HEK293 (cell line): ENCODE measurements at regions not wholly inside any gene's neighbourhood (a gene's known extent, or its start where the extent isn't known, plus 50 kb on each side); places are given as distances from the start of the nearest gene placed in this dataset.

Experiments
- CTCF ChIA-PET: fragments of 350-600 bp; formaldehyde crosslinking; extraction: SDS; loops from one replicate; lab custom pipeline; 2021; ENCODE audit warnings: antibody characterized with exemption; lab: Yijun Ruan, JAX
- POLR2A ChIA-PET: fragments of 300-600 bp; formaldehyde crosslinking; extraction: SDS; loops from one replicate; lab custom pipeline; 2020; ENCODE audit warnings: antibody characterized with exemption, inconsistent platforms; lab: Yijun Ruan, JAX
- H3K27ac ChIP-seq: fragments of 200-500 bp; sonication (Bioruptor generic); 2 replicates; pipeline ENCODE4 v1.5.1; 2014; ENCODE audit warnings: low read depth, low read length, control low read depth, inconsistent platforms; ENCODE audit errors: extremely low read depth
- H3K36me3 ChIP-seq, 2 experiments: fragments of 200-500 bp in 1 of 2; sonication (Bioruptor generic) in 1 of 2; 1 replicate in 1 of 2; 2 replicates in 1 of 2; pipeline ENCODE4 v1.5.1; 2014 to 2017; ENCODE audit warnings: inconsistent platforms in 2 of 2, low read length in 2 of 2; ENCODE audit not compliant: control insufficient read depth in 2 of 2, insufficient read depth in 1 of 2
- H3K4me1 ChIP-seq: fragments of 200-500 bp; sonication (Bioruptor generic); 2 replicates; pipeline ENCODE4 v1.5.1; 2014; ENCODE audit warnings: mild to moderate bottlenecking, low read length, inconsistent platforms; ENCODE audit not compliant: control insufficient read depth, insufficient read depth
- H3K4me3 ChIP-seq: 2 replicates; pipeline ENCODE4 v1.5.1; 2011; ENCODE audit warnings: low read depth, mild to moderate bottlenecking, control low read depth, low read length, moderate library complexity
- H3K9me3 ChIP-seq: fragments of 200-500 bp; sonication (Bioruptor generic); 2 replicates; pipeline ENCODE4 v1.5.1; 2014; ENCODE audit warnings: low read depth, low read length, inconsistent platforms; ENCODE audit not compliant: control insufficient read depth, insufficient read depth
- HOXD13 ChIP-seq: sonication (generic); formaldehyde crosslinking; IDR thresholded peaks from 2 replicates; pipeline ENCODE4 v1.8.0; 2022; ENCODE audit warnings: missing genetic modification reagents, borderline replicate concordance
- PRDM4 ChIP-seq: fragments of 450-650 bp; formaldehyde crosslinking; IDR thresholded peaks from 2 replicates; pipeline ENCODE4 v1.5.1; 2017; ENCODE audit warnings: missing biosample characterization, missing genetic modification characterization
- SCRT1 ChIP-seq: fragments of 450-650 bp; formaldehyde crosslinking; IDR thresholded peaks from 2 replicates; pipeline ENCODE4 v1.5.1; 2016; ENCODE audit warnings: missing biosample characterization, missing genetic modification characterization, borderline replicate concordance
- SP3 ChIP-seq: fragments of 450-650 bp; formaldehyde crosslinking; IDR thresholded peaks from 2 replicates; pipeline ENCODE4 v1.5.1; 2016; ENCODE audit warnings: missing biosample characterization, missing genetic modification characterization
- ZBTB48 ChIP-seq: fragments of 450-650 bp; formaldehyde crosslinking; IDR thresholded peaks from 2 replicates; pipeline ENCODE4 v1.5.1; 2016; ENCODE audit warnings: missing biosample characterization, missing genetic modification characterization
- ZNF132 ChIP-seq: fragments of 450-650 bp; formaldehyde crosslinking; IDR thresholded peaks from 2 replicates; pipeline ENCODE4 v1.5.1; 2017; ENCODE audit warnings: missing biosample characterization, missing genetic modification characterization, borderline replicate concordance
- ZNF169 ChIP-seq: fragments of 450-650 bp; formaldehyde crosslinking; IDR thresholded peaks from 2 replicates; pipeline ENCODE4 v1.5.1; 2016; ENCODE audit warnings: missing biosample characterization, missing genetic modification characterization
- ZNF2 ChIP-seq: fragments of 450-650 bp; formaldehyde crosslinking; IDR thresholded peaks from 2 replicates; pipeline ENCODE4 v1.5.1; 2016; ENCODE audit warnings: missing biosample characterization, missing genetic modification characterization
- ZNF223 ChIP-seq: fragments of 450-650 bp; formaldehyde crosslinking; IDR thresholded peaks from 2 replicates; pipeline ENCODE4 v1.5.1; 2016; ENCODE audit warnings: missing biosample characterization, missing genetic modification characterization
- ZNF274 ChIP-seq, 2 experiments: fragments of 200-500 bp in 1 of 2; fragments of 450-650 bp in 1 of 2; sonication (Bioruptor generic) in 1 of 2; formaldehyde crosslinking in 1 of 2; IDR thresholded peaks; 2 replicates each; pipeline versions ENCODE4 v1.5.1 to v1.6.1; 2014 to 2016; ENCODE audit warnings: borderline replicate concordance in 1 of 2, inconsistent platforms in 1 of 2, low read length in 1 of 2, missing biosample characterization in 1 of 2, missing genetic modification characterization in 1 of 2
- ZNF350 ChIP-seq: fragments of 450-650 bp; formaldehyde crosslinking; IDR thresholded peaks from 2 replicates; pipeline ENCODE4 v1.5.0; 2017; ENCODE audit warnings: missing biosample characterization, mild to moderate bottlenecking, missing genetic modification characterization
- ZNF416 ChIP-seq: fragments of 450-650 bp; formaldehyde crosslinking; IDR thresholded peaks from 2 replicates; pipeline ENCODE4 v1.5.1; 2016; ENCODE audit warnings: missing biosample characterization, missing genetic modification characterization
- ZNF426 ChIP-seq: fragments of 450-650 bp; formaldehyde crosslinking; IDR thresholded peaks from 2 replicates; pipeline ENCODE4 v1.5.1; 2017; ENCODE audit warnings: missing biosample characterization, missing genetic modification characterization, mild to moderate bottlenecking, inconsistent platforms, moderate library complexity
- ZNF48 ChIP-seq: fragments of 450-650 bp; formaldehyde crosslinking; IDR thresholded peaks from 2 replicates; pipeline ENCODE4 v1.5.1; 2016; ENCODE audit warnings: missing biosample characterization, missing genetic modification characterization
- ZNF548 ChIP-seq: fragments of 450-650 bp; formaldehyde crosslinking; IDR thresholded peaks from 2 replicates; pipeline ENCODE4 v1.5.1; 2016; ENCODE audit warnings: missing biosample characterization, missing genetic modification characterization
- ZNF580 ChIP-seq: fragments of 450-650 bp; formaldehyde crosslinking; IDR thresholded peaks from 2 replicates; pipeline ENCODE4 v1.5.1; 2016; ENCODE audit warnings: missing biosample characterization, missing genetic modification characterization
- ZNF585B ChIP-seq: fragments of 450-650 bp; formaldehyde crosslinking; IDR thresholded peaks from 2 replicates; pipeline ENCODE4 v1.5.1; 2016; ENCODE audit warnings: missing biosample characterization, missing genetic modification characterization
- ZNF596 ChIP-seq: fragments of 450-650 bp; IDR thresholded peaks from 2 replicates; pipeline ENCODE4 v1.5.0; 2018; ENCODE audit warnings: missing biosample characterization, mild to moderate bottlenecking, missing genetic modification characterization, moderate library complexity
- ZNF654 ChIP-seq: fragments of 450-650 bp; formaldehyde crosslinking; IDR thresholded peaks from 2 replicates; pipeline ENCODE4 v1.5.1; 2016; ENCODE audit warnings: low read depth, missing biosample characterization, missing genetic modification characterization
- ZNF677 ChIP-seq: fragments of 450-650 bp; IDR thresholded peaks from 2 replicates; pipeline ENCODE4 v1.5.0; 2018; ENCODE audit warnings: missing biosample characterization, mild to moderate bottlenecking, missing genetic modification characterization, moderate library complexity
- ZNF707 ChIP-seq: fragments of 450-650 bp; formaldehyde crosslinking; IDR thresholded peaks from 2 replicates; pipeline ENCODE4 v1.5.1; 2016; ENCODE audit warnings: missing biosample characterization, missing genetic modification characterization
- ZNF768 ChIP-seq: fragments of 450-650 bp; formaldehyde crosslinking; IDR thresholded peaks from 2 replicates; pipeline ENCODE4 v1.5.1; 2018; ENCODE audit warnings: missing biosample characterization, mild to moderate bottlenecking, missing genetic modification characterization
- ZNF776 ChIP-seq: fragments of 450-650 bp; formaldehyde crosslinking; IDR thresholded peaks from 2 replicates; pipeline ENCODE4 v1.5.0; 2017; ENCODE audit warnings: missing biosample characterization, missing genetic modification characterization, borderline replicate concordance
- ZNF792 ChIP-seq: fragments of 450-650 bp; formaldehyde crosslinking; IDR thresholded peaks from 2 replicates; pipeline ENCODE4 v1.5.1; 2016; ENCODE audit warnings: missing biosample characterization, missing genetic modification characterization
- ZNF830 ChIP-seq: fragments of 450-650 bp; IDR thresholded peaks from 2 replicates; pipeline ENCODE4 v1.5.0; 2018; ENCODE audit warnings: missing biosample characterization, missing genetic modification characterization, low read depth, mild to moderate bottlenecking, moderate library complexity
- ZNF843 ChIP-seq: fragments of 450-650 bp; formaldehyde crosslinking; IDR thresholded peaks from 2 replicates; pipeline ENCODE4 v1.5.1; 2016; ENCODE audit warnings: missing biosample characterization, missing genetic modification characterization
- ZXDB ChIP-seq: fragments of 450-650 bp; formaldehyde crosslinking; IDR thresholded peaks from 2 replicates; pipeline ENCODE4 v1.5.1; 2016; ENCODE audit warnings: missing biosample characterization, missing genetic modification characterization
- TF ChIP-seq, protein P1 (sequence below): fragments of 450-650 bp; formaldehyde crosslinking; IDR thresholded peaks from 2 replicates; pipeline ENCODE4 v1.5.1; 2017; ENCODE audit warnings: missing biosample characterization, missing genetic modification characterization

GRCh38 chr2:134181219-134181618 lies 72.7 kb upstream of the MGAT5 start:
- CTCF ChIA-PET, result interaction anchor here (1.1 to 1.2 kb wide), 2 partner anchors 231 to 269 kb away, joined by 3 read pairs; no protein-coding TSS in a partner anchor

DNA sequence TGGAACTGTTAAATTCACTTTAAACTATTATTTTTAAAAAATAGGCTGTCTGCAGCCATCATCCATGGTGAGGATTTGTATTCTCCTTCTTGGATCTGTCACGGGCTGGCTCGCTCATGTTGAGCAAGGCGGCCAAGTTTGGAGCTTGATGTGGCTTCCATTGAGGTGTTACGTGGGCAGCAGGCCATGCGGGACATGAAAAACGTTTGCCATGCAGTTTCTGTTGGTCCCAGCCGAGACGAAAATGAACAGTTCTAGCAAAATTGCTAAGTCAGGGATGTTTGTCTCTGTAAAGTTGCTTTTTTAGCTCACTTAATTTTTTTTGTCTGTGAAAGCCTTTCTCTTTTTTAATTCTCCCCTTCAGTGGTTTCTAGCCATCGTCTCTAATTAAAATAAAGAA lies 70.2 kb upstream of the MGAT5 start:
- ChIA-PET POLR2A (no interaction called here), CTCF (interaction anchor here (1.0 to 1.2 kb wide), 2 partner anchors 24 to 65 kb away, joined by 4 to 5 read pairs; no protein-coding TSS in a partner anchor)
- Histone ChIP-seq H3K9me3 (no peaks in the 10 kb centered on the region), H3K27ac (no peak overlapping the region)
- TF ChIP-seq HOXD13 (CRISPR knock-in tag) (no peak), ZNF416 (tag by site-specific recombination) (no peak), ZNF48 (tag by site-specific recombination) (no peak), ZNF223 (tag by site-specific recombination) (no peak), ZNF768 (tag by site-specific recombination) (no peak), SP3 (tag by site-specific recombination) (no peak), ZNF585B (tag by site-specific recombination) (no peak)
- TF ChIP-seq, all 188 proteins: peak for 0
- Histone ChIP-seq H3K4me1 (no peaks in the 10 kb centered on the region), H3K36me3 (no peaks in the 10 kb centered on the region), H3K4me3 (no peak overlapping the region)

More at GRCh38 chr2:134181219-134181618, 72.7 kb upstream of the MGAT5 start:
- H3K36me3 ChIP-seq, result no peaks in the 10 kb centered on the region
- peaks cover 7% of the 10 kb centered on the region for H3K4me1 ChIP-seq
- TF ChIP-seq, protein P1, sequence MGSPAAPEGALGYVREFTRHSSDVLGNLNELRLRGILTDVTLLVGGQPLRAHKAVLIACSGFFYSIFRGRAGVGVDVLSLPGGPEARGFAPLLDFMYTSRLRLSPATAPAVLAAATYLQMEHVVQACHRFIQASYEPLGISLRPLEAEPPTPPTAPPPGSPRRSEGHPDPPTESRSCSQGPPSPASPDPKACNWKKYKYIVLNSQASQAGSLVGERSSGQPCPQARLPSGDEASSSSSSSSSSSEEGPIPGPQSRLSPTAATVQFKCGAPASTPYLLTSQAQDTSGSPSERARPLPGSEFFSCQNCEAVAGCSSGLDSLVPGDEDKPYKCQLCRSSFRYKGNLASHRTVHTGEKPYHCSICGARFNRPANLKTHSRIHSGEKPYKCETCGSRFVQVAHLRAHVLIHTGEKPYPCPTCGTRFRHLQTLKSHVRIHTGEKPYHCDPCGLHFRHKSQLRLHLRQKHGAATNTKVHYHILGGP (tag by site-specific recombination), result no peak
- TF ChIP-seq ZNF48 (tag by site-specific recombination), result no peak
- TF ChIP-seq ZNF169 (tag by site-specific recombination), result no peak
- no peak for TF ChIP-seq ZNF596 (tag by site-specific recombination)
- TF ChIP-seq ZNF426 (tag by site-specific recombination), result no peak
- no peak for TF ChIP-seq ZNF776 (tag by site-specific recombination)
- H3K9me3 ChIP-seq, result no peaks in the 10 kb centered on the region
- no peak overlapping the region for H3K4me3 ChIP-seq
- no peak overlapping the region for H3K27ac ChIP-seq
- POLR2A ChIA-PET, result no interaction called here

DNA sequence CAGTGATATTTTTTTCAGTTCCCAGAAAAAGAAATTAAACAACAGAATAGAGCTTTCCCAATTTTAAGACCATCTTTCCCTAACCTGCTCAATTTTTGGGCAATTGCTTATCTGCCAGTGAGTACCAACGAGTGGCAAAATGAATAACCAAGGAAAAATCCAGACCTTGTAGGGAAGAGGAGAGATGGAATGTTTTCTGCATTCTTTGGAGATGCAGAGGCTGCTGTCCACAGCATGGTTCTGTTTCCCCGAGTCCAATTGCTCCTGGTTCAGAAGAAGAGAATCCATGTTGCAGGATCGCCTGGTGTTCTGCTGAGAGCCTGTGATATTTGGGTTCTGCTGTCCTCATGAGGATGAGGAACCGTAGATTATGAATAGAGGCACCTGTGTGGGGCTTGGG lies 68.2 kb upstream of the MGAT5 start:
- Histone ChIP-seq H3K4me3 (no peak overlapping the region), H3K4me1 (no peaks in the 10 kb centered on the region), H3K9me3 (no peaks in the 10 kb centered on the region), H3K36me3 (no peaks in the 10 kb centered on the region), H3K27ac (no peak overlapping the region)
- TF ChIP-seq ZNF274 (IDR thresholded peaks at IDR 0.05; ENCODE audit: low read length) (no peak), ZNF274 (tag by site-specific recombination; IDR thresholded peaks at IDR 0.05; ENCODE audit: borderline replicate concordance) (no peak), ZNF350 (no peak), ZNF548 (no peak), ZNF792 (tag by site-specific recombination) (no peak), ZNF580 (tag by site-specific recombination) (no peak), ZNF132 (no peak), ZBTB48 (tag by site-specific recombination) (no peak), ZNF830 (no peak), ZNF843 (tag by site-specific recombination) (no peak), ZNF48 (tag by site-specific recombination) (no peak), ZNF677 (tag by site-specific recombination) (no peak), PRDM4 (tag by site-specific recombination) (no peak), ZXDB (tag by site-specific recombination) (no peak), ZNF707 (tag by site-specific recombination) (no peak), ZNF2 (tag by site-specific recombination) (no peak), SCRT1 (tag by site-specific recombination) (no peak), ZNF654 (tag by site-specific recombination) (no peak)
- ChIA-PET POLR2A (no interaction called here), CTCF (no interaction called here)
